Smooth muscle cell (in vitro differentiated cells): ENCODE measurements at regions not wholly inside any gene's neighbourhood (a gene's known extent, or its start where the extent isn't known, plus 50 kb on each side); places are given as distances from the start of the nearest gene placed in this dataset.
A peak's percentile ranks its signal among the peaks of the same experiment; 100 is the strongest.

Source experiments
- DNase-seq: peaks from one replicate; lab custom pipeline; 2025; ENCODE audit not compliant: unreplicated experiment; lab: John Stamatoyannopoulos, UW
- H2AFZ ChIP-seq: fragments of 200-600 bp; sonication (generic); 2 replicates; pipeline ENCODE4 v1.6.0; 2016; ENCODE audit warnings: antibody characterized with exemption, low read depth, mild to moderate bottlenecking
- H3F3A ChIP-seq: fragments of 200-600 bp; sonication (generic); 2 replicates; pipeline ENCODE4 v1.6.0; 2017; ENCODE audit warnings: antibody characterized with exemption, low read depth
- H3K27ac ChIP-seq: fragments of 200-600 bp; sonication (generic); 2 replicates; pipeline ENCODE4 v1.5.1; 2016; ENCODE audit warnings: low read depth, mild to moderate bottlenecking
- H3K27me3 ChIP-seq: fragments of 200-600 bp; sonication (generic); 2 replicates; pipeline ENCODE4 v1.6.1; 2016; ENCODE audit warnings: low read depth, mild to moderate bottlenecking
- H3K36me3 ChIP-seq: fragments of 200-600 bp; sonication (generic); 2 replicates; pipeline ENCODE4 v1.5.1; 2016; ENCODE audit warnings: low read depth
- H3K4me1 ChIP-seq: fragments of 200-600 bp; sonication (generic); 2 replicates; pipeline ENCODE4 v1.5.1; 2016; ENCODE audit warnings: low read depth
- H3K4me2 ChIP-seq: fragments of 200-600 bp; sonication (generic); 2 replicates; pipeline ENCODE4 v1.6.0; 2016; ENCODE audit warnings: mild to moderate bottlenecking
- H3K4me3 ChIP-seq: fragments of 200-600 bp; sonication (generic); 2 replicates; pipeline ENCODE4 v1.5.1; 2016; ENCODE audit warnings: mild to moderate bottlenecking
- H3K79me2 ChIP-seq: fragments of 200-600 bp; sonication (generic); 2 replicates; pipeline ENCODE4 v1.6.0; 2016; ENCODE audit warnings: low read depth, mild to moderate bottlenecking
- H3K9ac ChIP-seq: fragments of 200-600 bp; sonication (generic); 2 replicates; pipeline ENCODE4 v1.6.0; 2016; ENCODE audit warnings: low read depth
- H3K9me3 ChIP-seq: fragments of 200-600 bp; sonication (generic); replicated peaks from 2 replicates; pipeline ENCODE4 v1.5.1; 2016; ENCODE audit warnings: low read depth
- H4K20me1 ChIP-seq: fragments of 200-600 bp; sonication (generic); 2 replicates; pipeline ENCODE4 v1.6.0; 2016; ENCODE audit warnings: low read depth
- WGBS: methylation state at CpG from one replicate; pipeline ENCODE4 v1.1.7; 2016; ENCODE audit warnings: low lambda C conversion rate; 5-methylcytosine and 5-hydroxymethylcytosine counted together
- TF ChIP-seq, protein P1 (sequence below): fragments of 200-600 bp; sonication (generic); IDR thresholded peaks from 2 replicates; pipeline ENCODE4 v1.5.1; 2017; ENCODE audit warnings: borderline replicate concordance, mild to moderate bottlenecking, antibody characterized with exemption; ENCODE audit not compliant: insufficient read depth, poor library complexity, severe bottlenecking

- Histone ChIP-seq H3F3A (peaks cover 4% of the 10 kb centered on the region), H3K9me3 (no peaks in the 10 kb centered on the region), H4K20me1 (no peaks in the 10 kb centered on the region), H3K79me2 (no peaks in the 10 kb centered on the region), H3K27ac (no peak overlapping the region), H3K36me3 (no peaks in the 10 kb centered on the region), H3K4me2 (peak overlapping the region; percentile 88), H3K4me3 (peak overlapping the region; percentile 72), H3K27me3 (peaks cover 24% of the 10 kb centered on the region), H3K9ac (peak overlapping the region; percentile 57), H2AFZ (peak overlapping the region; percentile 63), H3K4me1 (no peaks in the 10 kb centered on the region)
- 13% methylated on average over 20 of the region's 20 CpGs for WGBS
- no peak for DNase-seq
- TF ChIP-seq, protein P1, sequence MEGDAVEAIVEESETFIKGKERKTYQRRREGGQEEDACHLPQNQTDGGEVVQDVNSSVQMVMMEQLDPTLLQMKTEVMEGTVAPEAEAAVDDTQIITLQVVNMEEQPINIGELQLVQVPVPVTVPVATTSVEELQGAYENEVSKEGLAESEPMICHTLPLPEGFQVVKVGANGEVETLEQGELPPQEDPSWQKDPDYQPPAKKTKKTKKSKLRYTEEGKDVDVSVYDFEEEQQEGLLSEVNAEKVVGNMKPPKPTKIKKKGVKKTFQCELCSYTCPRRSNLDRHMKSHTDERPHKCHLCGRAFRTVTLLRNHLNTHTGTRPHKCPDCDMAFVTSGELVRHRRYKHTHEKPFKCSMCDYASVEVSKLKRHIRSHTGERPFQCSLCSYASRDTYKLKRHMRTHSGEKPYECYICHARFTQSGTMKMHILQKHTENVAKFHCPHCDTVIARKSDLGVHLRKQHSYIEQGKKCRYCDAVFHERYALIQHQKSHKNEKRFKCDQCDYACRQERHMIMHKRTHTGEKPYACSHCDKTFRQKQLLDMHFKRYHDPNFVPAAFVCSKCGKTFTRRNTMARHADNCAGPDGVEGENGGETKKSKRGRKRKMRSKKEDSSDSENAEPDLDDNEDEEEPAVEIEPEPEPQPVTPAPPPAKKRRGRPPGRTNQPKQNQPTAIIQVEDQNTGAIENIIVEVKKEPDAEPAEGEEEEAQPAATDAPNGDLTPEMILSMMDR = no peak
Observed at GRCh38 chr1:65068202-65069010, 79.6 kb upstream of the AK4 start.

DNA sequence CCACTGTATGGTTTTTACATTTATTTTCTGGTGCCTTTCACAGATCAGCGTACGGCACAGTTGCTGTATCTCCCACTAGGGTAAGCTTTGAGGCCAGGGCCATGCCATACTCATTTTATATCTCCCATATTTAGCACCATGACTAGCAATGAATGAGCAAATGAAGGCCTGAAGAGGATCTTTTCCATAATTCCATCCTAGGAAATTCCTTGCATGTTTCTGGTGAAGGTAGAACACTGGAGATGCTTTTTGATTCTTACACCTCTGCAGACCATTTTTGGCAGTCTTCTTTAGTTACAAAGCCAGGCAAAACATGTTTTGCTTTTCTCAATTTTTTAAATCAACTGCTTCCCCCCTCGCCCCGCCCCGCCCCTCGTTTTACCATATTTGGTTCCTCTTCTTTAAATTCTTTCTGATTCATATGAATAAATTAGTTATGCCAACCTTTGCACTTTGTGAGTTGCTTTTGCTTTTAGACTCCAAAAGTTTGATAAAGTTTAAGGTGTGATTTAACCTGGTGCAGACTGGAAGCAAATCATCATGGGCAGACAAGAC is 78.9 kb upstream of the AK4 start:
- no peak overlapping the region for H2AFZ ChIP-seq
- H3K9me3 ChIP-seq = no peaks in the 10 kb centered on the region
- H3K4me3 ChIP-seq = peak overlapping the region; percentile 72
- peaks cover 4% of the 10 kb centered on the region for H3F3A ChIP-seq
- TF ChIP-seq, protein P1 = no peak
- H3K27ac ChIP-seq = no peak overlapping the region
- no peaks in the 10 kb centered on the region for H3K79me2 ChIP-seq
- no peaks in the 10 kb centered on the region for H3K36me3 ChIP-seq
- no peaks in the 10 kb centered on the region for H4K20me1 ChIP-seq
- H3K9ac ChIP-seq = no peak overlapping the region
- DNase-seq = no peak
- H3K4me1 ChIP-seq = no peaks in the 10 kb centered on the region
- peaks cover 24% of the 10 kb centered on the region for H3K27me3 ChIP-seq
- WGBS = 76% methylated on average over 6 of the region's 6 CpGs
- H3K4me2 ChIP-seq = peak overlapping the region; percentile 88

DNA sequence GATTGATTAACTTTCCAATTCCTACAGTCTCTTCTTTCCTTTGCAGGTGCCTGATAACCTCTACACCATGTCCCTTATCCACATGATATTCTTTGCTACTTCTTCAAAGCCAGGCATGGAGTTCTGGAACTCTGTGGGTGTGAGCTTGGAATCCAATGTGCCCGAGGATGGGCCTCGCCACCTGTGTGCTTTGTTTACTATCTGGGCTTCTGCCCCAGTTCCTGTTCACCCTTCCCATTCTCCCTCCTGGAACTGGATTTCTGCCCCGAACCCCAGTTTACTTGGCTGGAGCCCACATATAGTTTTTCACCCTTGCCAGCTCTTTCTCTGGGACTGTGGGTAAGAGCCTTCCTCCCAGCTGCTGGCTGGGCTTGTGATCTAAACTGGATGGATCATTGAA is 75.2 kb upstream of the AK4 start:
- Histone ChIP-seq H3K4me2 (no peak overlapping the region), H3K79me2 (no peaks in the 10 kb centered on the region), H3K9me3 (no peaks in the 10 kb centered on the region), H3K36me3 (no peaks in the 10 kb centered on the region), H4K20me1 (no peaks in the 10 kb centered on the region), H2AFZ (no peak overlapping the region), H3K4me3 (no peak overlapping the region), H3K9ac (no peak overlapping the region), H3K4me1 (no peaks in the 10 kb centered on the region), H3K27ac (no peak overlapping the region), H3F3A (no peaks in the 10 kb centered on the region), H3K27me3 (peaks cover 24% of the 10 kb centered on the region)
- DNase-seq = no peak
- TF ChIP-seq, protein P1 = no peak
- 87% methylated on average over 3 of the region's 3 CpGs for WGBS
